ENCODE measurements at regions not wholly inside any gene's neighbourhood (a gene's known extent, or its start where the extent isn't known, plus 50 kb on each side); places are given as distances from the start of the nearest gene placed in this dataset.

GRCh38 chr13:77378662-77379061 lies 51.8 kb upstream of the MYCBP2 start:
- DNase-seq, result no peak

- no peak for DNase-seq
Observed at GRCh38 chr13:77377016-77377415, 50.1 kb upstream of the MYCBP2 start.
